GM21786 (cell line): ENCODE measurements at regions not wholly inside any gene's neighbourhood (a gene's known extent, or its start where the extent isn't known, plus 50 kb on each side); places are given as distances from the start of the nearest gene placed in this dataset.

Experiments
- ATAC-seq: cut with Tn5 transposase; IDR thresholded peaks from one replicate; pipeline ENCODE4 v1.9.1; 2021; ENCODE audit not compliant: unreplicated experiment

DNA sequence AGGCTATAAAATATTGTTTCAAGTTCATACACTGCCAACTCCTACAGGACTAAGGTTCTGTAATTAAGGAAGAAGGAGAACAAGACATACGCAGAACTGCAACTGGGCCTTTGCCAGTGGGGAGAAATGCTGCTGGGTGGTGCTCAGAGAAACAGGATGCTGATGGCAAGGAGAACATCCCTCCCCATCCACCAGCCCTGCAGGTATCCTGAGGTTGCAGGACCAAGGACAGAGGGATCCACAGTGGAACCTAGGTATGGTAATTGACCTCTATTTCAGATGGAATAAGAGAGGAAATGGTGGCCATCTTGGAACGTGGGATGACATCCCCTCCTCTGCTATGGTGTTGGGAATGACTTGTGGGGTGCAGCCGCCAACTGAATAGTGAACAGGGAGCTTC lies 206.3 kb upstream of the S1PR3 start:
- no peak for ATAC-seq

DNA sequence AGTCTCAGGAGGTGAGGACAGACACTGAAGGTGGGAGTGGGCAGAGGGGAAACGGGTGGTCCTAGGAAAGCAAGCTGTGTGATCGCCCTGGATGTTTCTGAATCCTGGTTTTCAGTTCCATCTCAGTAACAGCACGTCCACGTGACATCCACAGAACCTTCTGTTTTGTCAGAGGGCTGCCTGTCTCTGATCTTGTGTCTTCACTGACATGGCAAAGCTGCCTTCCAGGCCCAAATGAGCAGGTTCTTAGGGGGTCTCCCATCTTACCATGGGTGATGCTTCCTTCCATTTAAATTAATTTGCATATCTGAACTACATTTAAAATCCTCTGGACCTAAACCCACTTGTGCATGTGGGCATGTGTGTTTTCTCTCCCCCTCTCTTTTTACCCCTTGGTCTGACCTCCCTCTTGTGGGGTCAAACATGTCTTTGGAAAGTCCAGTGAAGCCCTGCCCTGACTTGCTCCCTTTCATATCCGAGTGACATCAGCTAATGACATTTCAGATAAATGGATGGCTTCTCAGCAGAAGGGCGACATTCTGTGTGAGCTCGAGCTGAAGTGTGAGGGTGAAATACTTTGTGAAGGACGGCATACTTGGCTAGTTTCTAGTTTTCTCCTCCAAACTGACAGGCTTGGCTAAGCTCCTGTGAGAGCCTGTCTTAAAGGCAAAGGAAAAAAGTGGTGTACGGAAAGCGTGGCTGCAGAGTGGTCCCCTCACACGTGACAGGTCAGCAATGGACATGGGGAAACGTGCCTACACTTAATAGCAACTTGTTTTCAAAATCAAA lies 204.8 kb upstream of the S1PR3 start:
- ATAC-seq, result no peak

DNA sequence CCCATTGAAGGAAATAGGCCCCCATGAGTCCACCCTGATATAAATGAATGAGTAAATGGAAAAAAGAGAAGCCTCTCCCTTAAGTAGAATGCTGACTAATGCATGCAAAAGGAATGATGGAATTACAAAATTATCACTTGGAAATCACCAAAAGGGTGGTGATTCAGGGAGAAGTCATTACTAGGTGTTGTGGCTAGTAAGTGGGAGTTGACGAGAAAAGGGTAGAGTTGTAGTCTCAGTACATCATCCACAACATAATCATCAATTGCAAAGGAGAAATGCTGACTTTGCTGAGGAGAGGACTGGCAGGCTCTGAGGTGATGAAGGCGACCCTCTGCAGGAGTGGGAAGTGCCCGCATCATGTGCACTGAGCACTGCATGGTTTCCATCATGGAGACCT lies 201.5 kb upstream of the S1PR3 start:
- no peak for ATAC-seq

DNA sequence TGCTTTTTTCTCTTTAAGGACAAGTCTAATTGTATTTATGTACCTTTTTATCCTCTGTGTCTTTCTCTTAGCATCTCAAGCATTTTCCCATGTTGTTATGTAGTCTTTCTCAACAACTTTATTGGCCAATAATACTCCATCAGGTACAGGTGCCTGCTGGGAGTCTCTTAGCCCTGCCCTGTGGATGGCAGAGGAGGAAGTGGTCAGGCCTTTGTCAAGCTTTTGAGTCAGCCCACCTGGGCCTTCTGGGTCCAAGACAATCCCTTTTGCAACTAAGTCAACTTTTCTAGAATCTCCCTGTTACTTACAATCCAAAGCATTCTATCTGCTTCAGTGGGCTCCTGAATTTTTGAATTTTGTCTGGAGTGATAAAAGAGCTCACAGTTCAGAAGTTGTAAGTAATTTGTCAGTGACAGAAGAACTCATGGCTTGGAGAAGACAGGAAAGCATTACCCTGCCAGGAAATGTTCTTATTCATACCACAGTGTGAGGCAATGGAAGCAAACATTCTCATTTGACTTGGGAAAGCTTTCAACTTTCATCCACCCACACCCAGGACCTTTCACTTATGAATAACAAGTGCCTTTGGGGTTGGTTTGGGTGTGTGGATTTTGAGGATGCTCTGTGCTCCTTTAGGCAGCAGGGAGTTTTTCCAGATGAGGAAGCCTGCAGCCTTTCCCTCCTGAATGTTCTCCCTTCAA lies 200.0 kb upstream of the S1PR3 start:
- ATAC-seq, result no peak

DNA sequence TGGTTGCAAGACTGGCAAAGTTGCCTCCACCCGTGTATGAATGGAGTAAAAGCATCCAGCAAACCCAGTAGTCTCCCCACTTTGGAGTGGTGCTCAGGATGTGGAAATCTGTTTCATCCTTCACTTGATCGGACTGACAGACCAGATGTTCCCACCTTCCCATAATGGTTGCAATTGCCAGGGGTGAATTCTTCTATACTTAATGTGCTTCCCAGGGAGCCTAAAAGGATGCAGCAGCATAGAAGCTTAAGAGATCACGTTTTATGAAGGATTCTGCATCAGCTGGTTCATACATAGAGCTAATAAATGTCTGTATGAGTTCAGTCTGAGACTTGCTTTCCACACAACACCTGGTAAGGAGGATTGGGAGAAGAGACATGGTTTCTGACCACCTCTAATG lies 198.8 kb upstream of the S1PR3 start:
- ATAC-seq, result no peak

DNA sequence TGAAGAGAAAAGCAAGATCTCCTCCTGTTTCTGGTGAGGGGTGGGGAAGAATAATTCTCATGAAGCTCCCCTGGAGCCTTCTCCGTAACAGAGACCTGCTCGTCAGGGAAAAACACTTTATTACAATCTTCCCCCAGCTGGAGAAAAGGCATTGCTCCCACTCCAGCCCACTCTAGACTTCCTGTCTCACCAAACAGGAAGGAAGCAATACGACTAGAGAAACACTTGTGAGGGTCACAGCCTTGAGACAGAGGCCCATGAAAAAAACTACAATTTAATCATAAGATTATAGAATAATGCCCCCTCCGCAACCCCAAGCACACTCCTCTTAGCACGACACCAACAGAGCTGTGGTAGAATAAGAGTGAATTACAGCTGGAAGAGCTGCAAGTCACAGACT lies 197.2 kb upstream of the S1PR3 start:
- ATAC-seq, result no peak

DNA sequence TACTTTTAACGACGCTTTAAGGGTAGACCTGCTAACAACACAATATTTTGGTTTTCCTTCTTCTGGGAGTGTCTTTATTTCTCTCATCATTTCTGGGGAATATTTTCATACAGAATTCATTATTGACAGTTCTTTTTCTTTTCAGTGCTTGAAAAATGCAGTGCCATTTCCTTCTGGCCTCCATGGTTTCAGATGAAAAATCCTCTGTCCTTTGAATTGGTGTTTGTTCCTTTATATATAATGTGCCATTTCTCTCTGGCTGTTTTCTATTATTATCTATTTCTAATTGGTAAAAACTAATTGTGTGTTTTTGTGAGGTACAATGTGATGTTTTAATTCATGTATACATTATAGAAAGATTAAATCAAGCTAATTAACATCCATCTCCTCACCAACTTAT lies 194.3 kb upstream of the S1PR3 start:
- no peak for ATAC-seq

DNA sequence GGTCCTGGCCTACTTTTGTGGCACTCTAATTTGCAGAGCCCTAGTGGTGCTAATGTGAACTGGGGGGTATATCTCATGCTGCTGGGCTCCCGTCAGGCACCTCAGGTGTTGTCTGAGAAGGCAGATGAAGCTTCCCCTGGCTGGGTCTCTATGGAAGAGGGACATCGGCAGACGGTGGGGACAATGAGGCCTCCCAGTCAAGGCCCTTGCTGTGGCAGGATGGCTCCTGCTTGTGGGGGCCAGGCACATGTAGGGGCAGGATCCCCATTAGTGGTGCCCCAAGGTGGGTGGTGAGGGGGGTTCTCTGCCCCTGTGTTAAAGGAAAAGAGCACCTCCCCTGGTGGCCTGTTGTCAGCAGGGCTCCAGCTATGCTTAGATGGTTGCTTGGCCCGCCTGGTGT lies 192.8 kb upstream of the S1PR3 start:
- ATAC-seq, result no peak

DNA sequence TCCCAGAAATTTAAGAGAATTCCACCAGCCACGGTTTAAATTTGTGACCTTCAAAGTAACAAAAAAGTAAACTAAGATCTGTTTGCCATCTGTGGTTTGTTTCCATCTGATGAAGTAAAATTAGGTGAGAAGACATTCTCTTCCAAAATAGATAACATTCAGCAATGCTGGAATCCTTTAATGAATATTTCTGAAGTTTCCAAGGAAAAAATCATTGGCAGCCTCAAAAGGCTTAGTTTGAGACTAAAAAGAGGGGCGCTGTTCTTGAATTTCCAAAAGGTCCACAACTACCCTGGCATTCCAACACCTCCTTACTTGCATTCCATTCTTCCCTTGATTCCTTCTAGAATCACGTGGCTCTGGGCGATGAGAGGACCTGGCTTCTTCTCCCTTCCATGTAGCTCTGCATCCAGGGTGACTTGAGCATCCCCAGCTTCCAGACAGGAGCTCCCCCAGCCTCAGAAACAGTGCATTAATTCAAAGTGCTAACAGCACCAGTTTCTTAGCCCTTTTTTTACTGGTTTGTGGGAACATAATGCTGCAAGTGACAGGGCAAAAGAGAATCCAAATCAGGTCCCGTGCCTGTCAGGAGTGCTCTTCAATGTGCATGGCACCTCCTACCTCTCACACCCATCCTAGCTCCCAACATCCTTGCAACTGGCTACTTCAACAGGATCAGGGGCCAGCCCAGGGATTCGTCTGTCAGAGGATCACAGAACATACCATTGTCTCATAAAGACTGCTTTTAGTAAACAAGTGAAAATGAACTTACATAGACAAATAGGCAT lies 191.5 kb upstream of the S1PR3 start:
- ATAC-seq, result no peak

DNA sequence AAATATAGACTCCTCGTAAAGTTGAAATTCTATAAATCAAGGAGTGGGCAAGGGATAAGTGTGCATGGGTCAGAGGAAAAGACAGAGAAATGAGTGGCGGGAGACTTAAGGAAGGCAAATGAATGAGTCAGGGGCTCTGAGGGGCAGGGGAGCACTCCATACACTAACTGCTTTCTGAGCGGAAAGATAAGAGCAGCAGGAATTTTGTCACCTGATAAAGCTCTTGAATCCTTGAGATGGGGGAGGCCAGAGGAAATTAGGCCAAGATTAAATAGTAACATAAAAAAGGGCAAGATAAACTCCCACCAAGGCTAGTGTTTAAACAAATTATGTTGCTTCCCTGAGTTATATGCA lies 191.0 kb upstream of the S1PR3 start:
- ATAC-seq, result no peak

DNA sequence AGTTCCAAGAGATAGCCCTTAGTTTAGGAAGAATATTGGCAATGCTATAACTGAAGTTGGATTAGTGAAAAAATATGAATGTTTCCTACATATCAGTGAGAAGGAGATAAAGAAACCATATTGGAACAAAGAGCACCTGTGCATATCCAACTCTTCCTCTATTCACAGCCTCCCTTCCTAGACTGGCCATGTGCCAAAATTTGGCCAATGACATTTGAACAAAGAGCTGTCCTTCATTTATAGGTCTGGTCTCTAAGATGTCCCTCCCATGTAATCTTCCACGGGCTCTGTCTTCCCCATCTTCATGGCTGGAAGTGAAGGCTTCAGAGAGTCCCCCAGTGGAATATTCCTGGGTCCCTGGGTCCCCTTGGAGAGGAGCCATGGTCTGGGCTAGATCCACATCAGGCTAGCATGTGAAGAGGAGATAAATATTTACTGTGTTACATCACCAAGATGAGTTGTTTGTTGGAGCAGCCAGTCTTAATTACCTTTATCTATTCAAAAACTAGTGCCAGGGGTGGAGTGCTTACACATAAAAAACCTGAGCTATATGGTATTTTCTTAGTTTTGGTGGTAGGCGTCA lies 190.0 kb upstream of the S1PR3 start:
- no peak for ATAC-seq

DNA sequence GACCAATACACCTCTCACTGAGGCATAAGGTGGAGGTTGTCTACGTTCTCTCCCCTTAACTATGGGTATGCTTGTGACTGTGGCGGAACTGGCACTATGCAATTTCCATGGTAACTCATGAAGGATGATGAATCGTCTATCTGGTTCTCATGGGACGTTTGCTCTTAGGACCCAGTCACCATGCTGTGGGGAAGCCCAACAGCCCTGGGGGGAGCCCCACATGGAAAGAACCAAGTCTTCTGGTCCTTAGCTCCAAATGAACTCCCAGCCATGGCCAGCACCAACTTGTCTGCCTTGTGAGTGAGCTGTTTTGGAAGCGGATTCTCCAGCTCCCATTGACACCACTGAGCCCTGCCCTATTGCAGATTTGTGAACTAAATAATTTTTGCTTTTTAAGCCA lies 188.7 kb upstream of the S1PR3 start:
- no peak for ATAC-seq

DNA sequence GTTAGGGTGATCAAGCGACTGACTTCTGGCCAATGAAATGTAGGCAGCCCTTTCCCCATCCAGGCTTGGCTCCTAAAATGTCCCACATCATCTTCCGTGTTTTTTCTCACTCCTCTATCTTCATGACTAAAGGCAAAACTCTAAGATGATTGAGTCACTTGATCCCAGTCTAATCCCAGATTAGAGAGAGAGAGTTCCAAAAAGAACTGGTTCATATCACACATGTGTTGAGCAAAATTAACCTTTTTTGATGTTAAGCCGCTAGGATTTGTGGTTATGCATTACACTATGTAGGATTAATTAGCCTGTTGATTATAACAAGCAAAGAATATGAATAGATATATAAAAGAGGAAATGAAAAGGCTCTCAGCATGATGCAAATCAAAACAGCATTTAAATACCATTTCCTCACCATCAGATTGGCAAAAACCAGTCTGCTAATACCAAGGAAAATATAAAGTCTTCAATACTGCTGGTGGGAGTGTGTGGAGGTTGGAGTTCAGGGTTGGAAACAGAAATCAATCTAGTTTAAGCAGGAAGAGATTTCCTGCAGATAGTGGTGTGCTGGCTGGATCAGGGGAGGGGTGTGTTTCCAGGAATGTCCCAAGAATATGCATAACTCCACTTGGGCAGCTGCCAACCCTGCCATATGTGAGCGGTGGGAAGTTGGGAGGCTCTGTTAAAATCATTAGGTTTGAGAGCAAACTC lies 187.6 kb upstream of the S1PR3 start:
- ATAC-seq, result no peak

DNA sequence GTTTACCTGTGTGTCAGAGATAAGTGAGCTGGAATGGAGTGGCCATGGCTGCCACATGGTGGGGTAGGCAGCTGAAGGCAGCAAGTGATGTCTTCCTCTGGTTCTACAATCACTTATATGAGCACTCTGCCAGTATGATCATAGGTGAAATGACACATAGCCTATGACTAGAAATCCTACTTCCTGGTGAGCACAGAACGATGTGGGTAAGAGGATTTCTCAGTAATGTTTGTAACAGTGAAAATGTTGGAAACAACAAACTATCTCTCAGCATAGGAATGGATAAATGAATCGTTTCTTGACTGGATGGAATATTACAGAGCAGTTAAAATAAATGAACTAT lies 187.0 kb upstream of the S1PR3 start:
- ATAC-seq, result no peak

DNA sequence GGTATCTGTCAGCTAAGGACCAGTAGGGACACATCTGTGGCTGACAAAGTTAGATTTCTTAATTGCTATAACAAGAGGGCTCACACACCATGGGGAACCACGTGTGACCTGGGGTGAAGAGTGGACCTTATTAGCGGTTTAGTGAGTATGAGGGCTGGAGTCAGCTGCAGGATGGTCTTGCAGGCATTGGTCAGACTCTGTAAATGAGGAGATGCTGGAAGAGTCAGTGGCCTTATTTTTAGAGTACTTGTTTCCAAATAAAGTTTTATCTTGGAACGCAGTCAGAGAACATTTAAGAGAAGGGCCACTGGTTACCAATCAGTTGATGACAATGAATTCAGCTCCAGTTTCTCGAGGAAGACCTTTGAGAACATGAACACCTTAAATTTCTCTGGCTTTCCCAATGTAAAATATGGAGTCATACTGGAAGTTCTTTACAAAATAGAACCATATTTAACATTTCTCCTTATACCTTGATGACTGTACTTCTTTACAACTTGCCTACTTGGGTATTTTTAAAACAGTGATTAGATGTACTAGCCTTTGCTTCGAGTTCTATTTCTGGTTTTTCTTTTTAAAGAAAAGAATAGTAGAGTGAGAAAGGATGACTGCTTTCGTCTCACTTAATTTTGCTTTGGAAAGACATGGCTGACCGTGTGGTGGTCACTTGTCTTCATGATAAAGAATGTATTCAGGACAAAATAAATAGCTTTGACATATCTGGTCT lies 185.9 kb upstream of the S1PR3 start:
- no peak for ATAC-seq

DNA sequence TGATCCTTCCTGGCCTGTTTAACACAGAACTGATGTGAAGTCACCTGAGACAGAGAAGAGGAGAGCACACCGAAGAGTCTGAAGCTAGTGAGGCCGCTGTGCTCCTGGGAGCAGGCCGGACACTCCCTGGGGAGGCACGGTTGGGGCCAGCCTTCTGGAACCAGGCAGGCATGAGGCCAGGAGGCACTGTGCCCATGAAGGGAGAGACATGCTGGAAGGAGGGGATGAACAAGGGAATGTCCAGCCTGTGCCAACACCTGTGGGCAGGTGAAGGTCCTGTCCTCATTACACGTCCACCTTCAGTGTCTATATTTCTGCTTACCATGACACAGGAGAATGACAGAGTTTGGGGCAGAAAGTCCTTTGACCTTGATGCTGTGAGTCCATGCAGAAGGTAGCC lies 183.8 kb upstream of the S1PR3 start:
- no peak for ATAC-seq

DNA sequence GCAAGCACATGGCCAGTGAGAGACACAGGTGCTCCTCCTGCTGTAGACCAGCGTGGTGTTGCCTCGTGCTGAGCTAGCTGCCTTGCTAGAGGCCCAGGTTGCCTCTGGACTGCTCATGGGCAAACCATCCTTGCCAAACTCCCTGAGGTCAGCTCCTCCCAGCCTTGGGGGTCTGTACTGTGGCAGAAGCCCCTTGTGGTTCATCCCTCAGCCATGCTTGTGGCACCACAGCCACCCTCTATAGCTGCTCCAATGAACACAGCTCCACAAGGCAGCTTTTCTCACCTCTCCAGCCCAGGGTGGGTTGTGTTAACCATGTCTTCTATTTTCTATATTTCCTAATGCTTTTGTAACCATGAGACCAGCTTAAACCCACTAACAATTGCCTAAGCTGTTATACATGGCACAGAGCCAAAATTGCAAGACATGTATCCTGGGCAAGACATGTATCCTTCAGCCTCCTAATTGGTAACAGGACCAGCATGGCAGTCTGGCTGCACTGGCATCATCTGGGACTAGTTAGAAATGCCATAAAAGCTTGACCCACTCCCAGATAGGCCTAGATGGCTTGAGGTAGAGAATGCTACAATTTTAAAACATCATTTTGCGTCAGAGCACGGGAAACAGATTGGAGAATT lies 183.1 kb upstream of the S1PR3 start:
- no peak for ATAC-seq

DNA sequence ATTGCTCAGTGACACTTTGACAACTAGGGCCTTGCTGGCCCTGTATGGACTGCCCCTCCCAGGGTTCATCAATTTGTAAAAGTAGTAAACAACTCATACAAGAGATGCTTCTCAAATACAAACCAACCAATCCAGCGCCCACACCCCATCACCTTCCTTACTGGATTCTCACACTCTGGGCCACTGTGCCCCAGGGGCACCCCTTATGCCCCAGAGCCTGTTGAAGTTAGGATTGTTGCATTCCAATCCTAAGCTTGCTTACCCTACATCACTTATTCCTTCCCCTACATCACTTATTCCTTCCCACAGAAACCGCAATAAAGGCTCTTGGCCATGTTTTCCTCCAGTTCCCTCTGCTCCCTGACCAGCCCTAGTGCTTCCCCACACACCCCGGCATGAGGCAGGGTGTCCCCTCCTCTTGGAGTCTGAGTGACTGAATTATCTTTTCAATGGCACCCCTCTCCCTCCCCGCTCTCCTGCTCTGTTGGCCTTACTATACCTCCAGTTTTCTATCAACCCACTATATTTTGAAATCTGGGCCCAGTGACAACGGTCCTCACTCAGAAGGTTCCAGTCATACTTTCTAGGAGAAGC lies 182.4 kb upstream of the S1PR3 start:
- no peak for ATAC-seq

DNA sequence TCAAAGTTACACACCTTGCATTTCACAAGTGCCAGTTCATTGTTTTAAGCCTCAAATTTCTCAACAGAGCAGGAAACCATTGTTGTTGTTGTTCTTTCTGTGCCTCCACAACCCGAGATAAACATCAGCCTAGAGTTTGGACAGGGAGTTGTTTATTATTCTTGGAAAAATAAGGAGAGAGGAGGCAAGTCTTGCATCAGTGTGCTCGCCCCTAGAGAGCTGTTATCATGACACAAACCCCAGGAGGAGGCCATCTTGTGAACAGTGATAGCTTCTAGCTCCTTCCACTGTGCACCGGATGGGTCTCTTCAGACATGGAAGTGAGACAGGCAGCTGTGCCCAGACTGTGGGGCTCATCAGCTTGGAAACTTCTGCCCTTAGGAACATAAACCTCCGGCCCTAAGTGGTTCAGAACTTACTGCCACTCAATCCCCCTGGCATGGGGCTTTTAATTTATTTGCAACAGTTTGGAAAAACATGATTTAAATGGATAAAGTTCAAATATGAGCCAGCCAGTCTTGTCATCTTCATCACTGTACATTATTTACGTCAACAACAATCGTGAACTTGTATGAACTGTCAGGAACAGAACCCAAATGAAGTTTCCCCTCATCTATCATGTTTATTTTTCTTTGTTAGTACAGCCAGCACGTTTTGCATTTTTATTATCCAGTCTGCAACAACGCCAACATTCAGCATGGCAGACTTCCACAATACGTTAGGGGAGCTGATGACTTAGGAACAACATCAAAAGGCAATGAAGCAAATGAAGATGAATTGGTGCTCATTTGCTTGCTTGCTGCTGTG lies 181.7 kb upstream of the S1PR3 start:
- ATAC-seq, result no peak
